HEK293T (cell line): ENCODE measurements at regions not wholly inside any gene's neighbourhood (a gene's known extent, or its start where the extent isn't known, plus 50 kb on each side); places are given as distances from the start of the nearest gene placed in this dataset.

Experiments
- CTCF ChIA-PET: fragments of 350-600 bp; formaldehyde crosslinking; extraction: SDS; loops from one replicate; lab custom pipeline; 2021; ENCODE audit warnings: antibody characterized with exemption, inconsistent platforms; lab: Yijun Ruan, JAX
- POLR2A ChIA-PET: fragments of 350-600 bp; formaldehyde crosslinking; extraction: SDS; loops from one replicate; lab custom pipeline; 2020; ENCODE audit warnings: antibody characterized with exemption, inconsistent platforms; lab: Yijun Ruan, JAX
- DNase-seq: peaks from one replicate; pipeline ENCODE4 v3.0.0; 2012; ENCODE audit warnings: mixed read lengths; ENCODE audit errors: extremely low spot score
- ARNT ChIP-seq: fragments of 450-650 bp; IDR thresholded peaks from 2 replicates; pipeline ENCODE4 v1.6.1; 2017; ENCODE audit warnings: mild to moderate bottlenecking
- BHLHE40 ChIP-seq: fragments of 450-650 bp; IDR thresholded peaks from 2 replicates; pipeline ENCODE4 v1.6.1; 2016; ENCODE audit warnings: mild to moderate bottlenecking, moderate library complexity, borderline replicate concordance
- CTBP1 ChIP-seq: fragments of 450-650 bp; IDR thresholded peaks from 2 replicates; pipeline ENCODE4 v1.6.1; 2016; ENCODE audit warnings: borderline replicate concordance
- ELF4 ChIP-seq: fragments of 450-650 bp; IDR thresholded peaks from 2 replicates; pipeline ENCODE4 v1.6.1; 2017; ENCODE audit warnings: antibody characterized with exemption
- FOXA1 ChIP-seq: fragments of 450-650 bp; IDR thresholded peaks from 2 replicates; pipeline ENCODE4 v1.6.1; 2016; ENCODE audit warnings: mild to moderate bottlenecking
- FOXK2 ChIP-seq: fragments of 450-650 bp; IDR thresholded peaks from 2 replicates; pipeline ENCODE4 v1.6.1; 2016; ENCODE audit warnings: mild to moderate bottlenecking
- FOXM1 ChIP-seq: fragments of 450-650 bp; IDR thresholded peaks from 2 replicates; pipeline ENCODE4 v1.6.1; 2017; ENCODE audit warnings: mild to moderate bottlenecking, borderline replicate concordance
- HDGF ChIP-seq: fragments of 450-650 bp; IDR thresholded peaks from 2 replicates; pipeline ENCODE4 v1.6.1; 2017; ENCODE audit warnings: antibody characterized with exemption, borderline replicate concordance
- L3MBTL2 ChIP-seq: fragments of 450-650 bp; conservative IDR thresholded peaks from 2 replicates; pipeline ENCODE4 v1.6.1; 2016; ENCODE audit warnings: mild to moderate bottlenecking
- LEF1 ChIP-seq: fragments of 450-650 bp; IDR thresholded peaks from 2 replicates; pipeline ENCODE4 v1.6.1; 2017; ENCODE audit warnings: mild to moderate bottlenecking, borderline replicate concordance
- NFRKB ChIP-seq: fragments of 450-650 bp; IDR thresholded peaks from 2 replicates; pipeline ENCODE4 v1.6.1; 2016; ENCODE audit warnings: mild to moderate bottlenecking, moderate library complexity
- PKNOX1 ChIP-seq: fragments of 450-650 bp; IDR thresholded peaks from 2 replicates; pipeline ENCODE4 v1.6.1; 2016
- SP1 ChIP-seq: fragments of 450-650 bp; IDR thresholded peaks from 2 replicates; pipeline ENCODE4 v1.6.1; 2017
- SUZ12 ChIP-seq: fragments of 450-650 bp; IDR thresholded peaks from 2 replicates; pipeline ENCODE4 v1.6.1; 2016; ENCODE audit warnings: mild to moderate bottlenecking
- TARDBP ChIP-seq: fragments of 450-650 bp; IDR thresholded peaks from 2 replicates; pipeline ENCODE4 v1.6.1; 2016
- ZNF384 ChIP-seq: fragments of 450-650 bp; IDR thresholded peaks from 2 replicates; pipeline ENCODE4 v1.6.1; 2016

GRCh38 chr2:129482626-129483025 is 496.8 kb upstream of the RAB6C start:
- no peak for TF ChIP-seq SP1
- TF ChIP-seq FOXM1 = no peak
- no peak for TF ChIP-seq ARNT
- TF ChIP-seq CTBP1 = no peak
- no peak for TF ChIP-seq NFRKB
- no peak for TF ChIP-seq PKNOX1
- TF ChIP-seq ZNF384 = no peak
- no peak for TF ChIP-seq FOXA1
- no peak for TF ChIP-seq SUZ12
- no peak for TF ChIP-seq TARDBP
- TF ChIP-seq FOXK2 = no peak
- no peak for TF ChIP-seq LEF1
- TF ChIP-seq HDGF = no peak
- TF ChIP-seq L3MBTL2 = no peak
- no peak for TF ChIP-seq ELF4
- TF ChIP-seq BHLHE40 = no peak
- ChIA-PET CTCF (no interaction called here), POLR2A (no interaction called here)
- DNase-seq = no peak

- no peak for TF ChIP-seq CTBP1
- TF ChIP-seq NFRKB = no peak
- no peak for TF ChIP-seq FOXA1
- no peak for TF ChIP-seq ELF4
- TF ChIP-seq SUZ12 = no peak
- no peak for TF ChIP-seq ARNT
- no peak for TF ChIP-seq BHLHE40
- ChIA-PET POLR2A (no interaction called here), CTCF (no interaction called here)
- no peak for DNase-seq
Measured at GRCh38 chr2:129483366-129483765, 496.1 kb upstream of the RAB6C start.

- CTCF ChIA-PET = interaction anchor here (0.6 kb wide), 1 partner anchor 203 kb away, joined by 4 read pairs; no protein-coding TSS in a partner anchor
- POLR2A ChIA-PET = no interaction called here
- no peak for DNase-seq
- TF ChIP-seq SP1 (no peak), HDGF (no peak), TARDBP (no peak), PKNOX1 (no peak), BHLHE40 (no peak), ZNF384 (no peak), FOXA1 (no peak), LEF1 (no peak)
Measured at GRCh38 chr2:129484999-129485897, 494.2 kb upstream of the RAB6C start.

DNA sequence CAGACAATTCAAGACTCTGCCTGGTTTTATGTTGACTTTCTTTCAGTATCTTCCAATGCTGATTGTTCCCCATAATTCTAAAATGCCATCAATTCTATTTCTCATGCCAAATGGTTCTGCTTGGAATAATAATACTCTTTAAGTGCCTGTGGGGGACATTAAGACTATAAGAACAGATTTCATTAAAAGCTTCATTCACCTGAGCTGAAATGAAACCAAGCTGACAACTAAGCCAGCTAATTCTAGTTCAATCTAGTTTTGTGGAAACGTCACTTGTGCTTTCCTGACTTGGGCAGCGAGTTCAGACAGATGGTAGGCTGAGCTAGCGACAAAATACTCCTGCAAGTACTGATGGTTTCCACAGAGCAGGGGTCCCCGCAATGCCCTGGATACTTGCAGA is 491.1 kb upstream of the RAB6C start:
- POLR2A ChIA-PET = no interaction called here
- TF ChIP-seq SP1 (no peak), TARDBP (no peak), FOXK2 (no peak), NFRKB (no peak), FOXM1 (no peak), ZNF384 (no peak), CTBP1 (no peak), ELF4 (no peak), BHLHE40 (no peak), L3MBTL2 (no peak), FOXA1 (no peak), SUZ12 (no peak), HDGF (no peak), LEF1 (no peak), PKNOX1 (no peak), ARNT (no peak)
- CTCF ChIA-PET = no interaction called here
- no peak for DNase-seq

DNA sequence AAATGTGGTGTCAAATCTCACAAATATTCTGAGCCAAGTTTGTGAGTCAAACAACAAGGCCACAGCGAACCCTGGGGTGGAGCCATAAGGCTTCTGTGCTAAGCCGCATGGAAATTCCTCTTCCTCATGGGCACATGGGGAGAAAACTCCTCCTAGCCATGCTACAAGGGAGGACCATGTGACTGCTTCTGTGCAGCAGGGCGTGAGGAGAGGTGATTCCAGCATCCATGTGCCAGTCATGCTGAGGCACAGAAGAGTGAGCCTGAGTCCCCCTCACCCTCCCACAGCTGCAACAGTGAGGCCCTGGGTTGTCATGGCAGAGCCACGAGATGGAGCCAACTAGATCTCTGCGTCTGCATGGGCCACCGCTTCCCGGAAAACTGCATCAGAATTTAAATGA is 488.8 kb upstream of the RAB6C start:
- ChIA-PET CTCF (no interaction called here), POLR2A (no interaction called here)
- TF ChIP-seq FOXA1 (no peak), SP1 (no peak), FOXM1 (no peak), ZNF384 (no peak), ELF4 (no peak), LEF1 (no peak), ARNT (no peak), HDGF (no peak), BHLHE40 (no peak), PKNOX1 (no peak), FOXK2 (no peak), L3MBTL2 (no peak)
- DNase-seq = no peak

GRCh38 chr2:129491308-129491707 is 488.2 kb upstream of the RAB6C start:
- ChIA-PET POLR2A (no interaction called here), CTCF (no interaction called here)
- no peak for TF ChIP-seq HDGF
- no peak for TF ChIP-seq ZNF384
- no peak for TF ChIP-seq LEF1
- TF ChIP-seq ELF4 = no peak
- TF ChIP-seq NFRKB = no peak
- DNase-seq = no peak
